ENCODE measurements at regions not wholly inside any gene's neighbourhood (a gene's known extent, or its start where the extent isn't known, plus 50 kb on each side); places are given as distances from the start of the nearest gene placed in this dataset.

DNA sequence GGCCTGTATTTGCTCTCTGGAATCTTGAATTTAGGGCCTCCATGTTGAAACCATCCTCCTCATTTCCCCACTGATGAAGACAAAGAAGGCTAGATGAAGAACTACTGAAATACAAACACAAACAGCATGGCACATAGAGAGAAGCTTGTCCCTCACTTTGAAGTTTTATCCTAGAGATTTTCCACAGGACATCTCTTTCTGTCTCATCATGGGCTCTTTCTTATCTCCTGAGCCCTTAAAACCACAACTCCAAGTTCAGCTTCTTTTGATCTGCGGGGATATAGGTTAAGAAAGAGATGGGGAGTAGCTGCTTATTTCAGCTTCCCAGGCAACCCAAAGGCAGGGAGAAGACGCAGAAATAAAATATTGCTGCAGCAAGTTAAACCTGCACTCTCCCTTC is 213.1 kb upstream of the LRIG1 start:
- Histone ChIP-seq H3K79me2 (ENCODE audit: control insufficient read depth, insufficient read depth, low read length) (no peaks in the 10 kb centered on the region), H4K20me1 (replicated peaks; ENCODE audit: control insufficient read depth, insufficient read depth, low read length) (no peaks in the 10 kb centered on the region), H3K9me1 (ENCODE audit: control insufficient read depth, insufficient read depth, low read length) (no peaks in the 10 kb centered on the region), H3K4me3 (no peak overlapping the region), H3K36me3 (ENCODE audit: control insufficient read depth, insufficient read depth, low read length) (no peaks in the 10 kb centered on the region), H3K27me3 (ENCODE audit: control insufficient read depth in 2 of 2, insufficient read depth in 2 of 2, low read length in 2 of 2) (no peaks in the 10 kb centered on the region), H3K9me3 (replicated peaks; ENCODE audit: control insufficient read depth, insufficient read depth, low read depth, low read length) (no peaks in the 10 kb centered on the region), H3K9ac (ENCODE audit: insufficient read depth in 1 of 2, low read depth in 2 of 2, low read length in 2 of 2) (no peak overlapping the region), H3K4me1 (replicated peaks in 1 of 2; ENCODE audit: control insufficient read depth in 2 of 2, insufficient read depth in 2 of 2, low read length in 2 of 2) (no peaks in the 10 kb centered on the region), H2AFZ (ENCODE audit: low read depth, low read length) (no peak overlapping the region), H3K27ac (ENCODE audit: extremely low read depth, low read depth, low read length) (no peak overlapping the region), H3K4me2 (ENCODE audit: insufficient read depth, low read length) (no peak overlapping the region)
- POLR2A ChIA-PET = no interaction called here
- in situ Hi-C loops (cut with MboI) (no loop called here), intact Hi-C loops (cut with micrococcal nuclease) (no loop called here)
- 0% methylated on average over 2 of the region's 2 CpGs for WGBS (ENCODE audit: insufficient coverage, low coverage, missing lambda C conversion rate)
- DNase-seq (ENCODE audit: extremely low read depth in 1 of 4, low spot score in 3 of 4) = no peak
- BruUV-seq (replicated peaks) = no TSS peak
- FAIRE-seq = no peak
- CTCF ChIA-PET (ENCODE audit: low intra/inter-chr PET ratio) = no interaction called here
- no peak for ATAC-seq
- TF ChIP-seq STAG1 (CRISPR knock-in tag; IDR thresholded peaks at IDR 0.05; ENCODE audit: borderline replicate concordance) (no peak), CREM (IDR thresholded peaks at IDR 0.05; ENCODE audit: low read depth) (no peak), PRPF4 (IDR thresholded peaks at IDR 0.05; ENCODE audit: insufficient read depth, low read depth, low read length, poor library complexity, severe bottlenecking) (no peak), XRCC4 (IDR thresholded peaks at IDR 0.05; ENCODE audit: extremely low read depth, insufficient read depth, insufficient read length) (no peak), ZC3H8 (IDR thresholded peaks at IDR 0.05) (no peak), MYC (IDR thresholded peaks at IDR 0.05; ENCODE audit: low read depth, low read length) (no peak), MYC (CRISPR knock-in tag; IDR thresholded peaks at IDR 0.05; ENCODE audit: borderline replicate concordance, low read depth) (no peak), ZNF146 (CRISPR knock-in tag; IDR thresholded peaks at IDR 0.05; ENCODE audit: unreplicated experiment) (no peak), CBFA2T2 (conservative IDR thresholded peaks at IDR 0.05) (no peak), ZBED1 (IDR thresholded peaks at IDR 0.05) (no peak), E2F3 (CRISPR knock-in tag; IDR thresholded peaks at IDR 0.05) (no peak)
- TF ChIP-seq, protein P1, sequence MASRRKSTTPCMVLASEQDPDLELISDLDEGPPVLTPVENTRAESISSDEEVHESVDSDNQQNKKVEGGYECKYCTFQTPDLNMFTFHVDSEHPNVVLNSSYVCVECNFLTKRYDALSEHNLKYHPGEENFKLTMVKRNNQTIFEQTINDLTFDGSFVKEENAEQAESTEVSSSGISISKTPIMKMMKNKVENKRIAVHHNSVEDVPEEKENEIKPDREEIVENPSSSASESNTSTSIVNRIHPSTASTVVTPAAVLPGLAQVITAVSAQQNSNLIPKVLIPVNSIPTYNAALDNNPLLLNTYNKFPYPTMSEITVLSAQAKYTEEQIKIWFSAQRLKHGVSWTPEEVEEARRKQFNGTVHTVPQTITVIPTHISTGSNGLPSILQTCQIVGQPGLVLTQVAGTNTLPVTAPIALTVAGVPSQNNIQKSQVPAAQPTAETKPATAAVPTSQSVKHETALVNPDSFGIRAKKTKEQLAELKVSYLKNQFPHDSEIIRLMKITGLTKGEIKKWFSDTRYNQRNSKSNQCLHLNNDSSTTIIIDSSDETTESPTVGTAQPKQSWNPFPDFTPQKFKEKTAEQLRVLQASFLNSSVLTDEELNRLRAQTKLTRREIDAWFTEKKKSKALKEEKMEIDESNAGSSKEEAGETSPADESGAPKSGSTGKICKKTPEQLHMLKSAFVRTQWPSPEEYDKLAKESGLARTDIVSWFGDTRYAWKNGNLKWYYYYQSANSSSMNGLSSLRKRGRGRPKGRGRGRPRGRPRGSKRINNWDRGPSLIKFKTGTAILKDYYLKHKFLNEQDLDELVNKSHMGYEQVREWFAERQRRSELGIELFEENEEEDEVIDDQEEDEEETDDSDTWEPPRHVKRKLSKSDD (conservative IDR thresholded peaks at IDR 0.05; ENCODE audit: low read length) = no peak
- TF ChIP-seq, protein P2, sequence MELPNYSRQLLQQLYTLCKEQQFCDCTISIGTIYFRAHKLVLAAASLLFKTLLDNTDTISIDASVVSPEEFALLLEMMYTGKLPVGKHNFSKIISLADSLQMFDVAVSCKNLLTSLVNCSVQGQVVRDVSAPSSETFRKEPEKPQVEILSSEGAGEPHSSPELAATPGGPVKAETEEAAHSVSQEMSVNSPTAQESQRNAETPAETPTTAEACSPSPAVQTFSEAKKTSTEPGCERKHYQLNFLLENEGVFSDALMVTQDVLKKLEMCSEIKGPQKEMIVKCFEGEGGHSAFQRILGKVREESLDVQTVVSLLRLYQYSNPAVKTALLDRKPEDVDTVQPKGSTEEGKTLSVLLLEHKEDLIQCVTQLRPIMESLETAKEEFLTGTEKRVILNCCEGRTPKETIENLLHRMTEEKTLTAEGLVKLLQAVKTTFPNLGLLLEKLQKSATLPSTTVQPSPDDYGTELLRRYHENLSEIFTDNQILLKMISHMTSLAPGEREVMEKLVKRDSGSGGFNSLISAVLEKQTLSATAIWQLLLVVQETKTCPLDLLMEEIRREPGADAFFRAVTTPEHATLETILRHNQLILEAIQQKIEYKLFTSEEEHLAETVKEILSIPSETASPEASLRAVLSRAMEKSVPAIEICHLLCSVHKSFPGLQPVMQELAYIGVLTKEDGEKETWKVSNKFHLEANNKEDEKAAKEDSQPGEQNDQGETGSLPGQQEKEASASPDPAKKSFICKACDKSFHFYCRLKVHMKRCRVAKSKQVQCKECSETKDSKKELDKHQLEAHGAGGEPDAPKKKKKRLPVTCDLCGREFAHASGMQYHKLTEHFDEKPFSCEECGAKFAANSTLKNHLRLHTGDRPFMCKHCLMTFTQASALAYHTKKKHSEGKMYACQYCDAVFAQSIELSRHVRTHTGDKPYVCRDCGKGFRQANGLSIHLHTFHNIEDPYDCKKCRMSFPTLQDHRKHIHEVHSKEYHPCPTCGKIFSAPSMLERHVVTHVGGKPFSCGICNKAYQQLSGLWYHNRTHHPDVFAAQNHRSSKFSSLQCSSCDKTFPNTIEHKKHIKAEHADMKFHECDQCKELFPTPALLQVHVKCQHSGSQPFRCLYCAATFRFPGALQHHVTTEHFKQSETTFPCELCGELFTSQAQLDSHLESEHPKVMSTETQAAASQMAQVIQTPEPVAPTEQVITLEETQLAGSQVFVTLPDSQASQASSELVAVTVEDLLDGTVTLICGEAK (IDR thresholded peaks at IDR 0.05) = no peak
- TF ChIP-seq, protein P2 (CRISPR knock-in tag; IDR thresholded peaks at IDR 0.05) = no peak
